K562 (cell line): ENCODE measurements at regions not wholly inside any gene's neighbourhood (a gene's known extent, or its start where the extent isn't known, plus 50 kb on each side); places are given as distances from the start of the nearest gene placed in this dataset.

ENCODE experiments used
- ATAC-seq: fragments of 200-7000 bp; cut with Tn5 transposase; 3 replicates; pipeline ENCODE4 v1.9.1; 2020; ENCODE audit warnings: moderate library complexity
- BruUV-seq: library from RNA; stranded (reverse); fragments of 400-500 nt; replicated peaks from 2 replicates; lab custom pipeline; 2021; lab: Mats Ljungman, UMichigan
- CTCF ChIA-PET: fragments of 300-600 bp; formaldehyde crosslinking; extraction: SDS; loops from one replicate; lab custom pipeline; 2021; ENCODE audit warnings: low intra/inter-chr PET ratio; lab: Yijun Ruan, JAX
- POLR2A ChIA-PET: fragments of 300-600, 350-650 bp; sonication (Branson Sonifier 250); formaldehyde crosslinking; extraction: SDS; loops from one replicate; lab custom pipeline; 2021; ENCODE audit warnings: antibody characterized with exemption, inconsistent platforms; lab: Yijun Ruan, JAX
- DNase-seq, 4 experiments: peaks; one replicate each; pipeline versions ENCODE4 v3.0.0 to v3.0.0-alpha.2; 2011 to 2018; ENCODE audit warnings: low spot score in 3 of 4, mixed read lengths in 3 of 4; ENCODE audit errors: extremely low read depth in 1 of 4
- FAIRE-seq: peaks from 2 replicates; lab custom pipeline; 2011; peaks lifted over from hg19 to GRCh38; lab: Jason Lieb, UNC
- H2AFZ ChIP-seq: 2 replicates; pipeline ENCODE4 v1.6.0; 2011; ENCODE audit warnings: low read depth, low read length, control low read depth, inconsistent platforms
- H3K27ac ChIP-seq: fragments of 200-600 bp; 3 replicates; pipeline ENCODE4 v1.8.0; 2011; ENCODE audit warnings: low read depth, mild to moderate bottlenecking, control low read depth, inconsistent platforms, low read length, moderate library complexity, mixed read lengths; ENCODE audit errors: extremely low read depth
- H3K27me3 ChIP-seq, 2 experiments: fragments of 300-600 bp in 1 of 2; 2 replicates in 1 of 2; 3 replicates in 1 of 2; pipeline versions ENCODE4 v1.6.0 to v1.8.0; 2011; ENCODE audit warnings: inconsistent platforms in 2 of 2, low read length in 2 of 2, mild to moderate bottlenecking in 1 of 2, mixed read lengths in 1 of 2, moderate library complexity in 1 of 2; ENCODE audit not compliant: control insufficient read depth in 2 of 2, insufficient read depth in 2 of 2
- H3K36me3 ChIP-seq: fragments of 300-600 bp; 3 replicates; pipeline ENCODE4 v1.8.0; 2011; ENCODE audit warnings: mild to moderate bottlenecking, low read length, inconsistent platforms; ENCODE audit not compliant: control insufficient read depth, insufficient read depth
- H3K4me1 ChIP-seq, 2 experiments: fragments of 200-600 bp in 1 of 2; replicated peaks in 1 of 2; 2 replicates in 1 of 2; 3 replicates in 1 of 2; pipeline versions ENCODE4 v1.5.1 to v1.8.0; 2011; ENCODE audit warnings: inconsistent platforms in 2 of 2, low read length in 2 of 2, mild to moderate bottlenecking in 1 of 2, mixed read lengths in 1 of 2, moderate library complexity in 1 of 2; ENCODE audit not compliant: control insufficient read depth in 2 of 2, insufficient read depth in 2 of 2
- H3K4me2 ChIP-seq: 2 replicates; pipeline ENCODE4 v1.6.1; 2011; ENCODE audit warnings: low read length, control low read depth, inconsistent platforms, mixed read lengths; ENCODE audit not compliant: insufficient read depth
- H3K4me3 ChIP-seq: fragments of 200-600 bp; sonication (generic), shearing (Covaris generic); 2 replicates; pipeline ENCODE4 v1.5.1; 2016; ENCODE audit warnings: control low read depth, inconsistent platforms
- H3K79me2 ChIP-seq: fragments of 200-600 bp; 3 replicates; pipeline ENCODE4 v1.8.0; 2011; ENCODE audit warnings: low read length, inconsistent platforms; ENCODE audit not compliant: control insufficient read depth, insufficient read depth
- H3K9ac ChIP-seq, 2 experiments: 2 replicates each; pipeline versions ENCODE4 v1.6.0 to v1.6.1; 2011; ENCODE audit warnings: low read depth in 2 of 2, low read length in 2 of 2, control low read depth in 1 of 2, inconsistent platforms in 1 of 2, mild to moderate bottlenecking in 1 of 2, mixed read lengths in 1 of 2; ENCODE audit not compliant: insufficient read depth in 1 of 2
- H3K9me1 ChIP-seq: one replicate; pipeline ENCODE4 v1.6.0; 2011; ENCODE audit warnings: inconsistent platforms, mild to moderate bottlenecking, low read length, moderate library complexity; ENCODE audit not compliant: control insufficient read depth, insufficient read depth
- H3K9me3 ChIP-seq: replicated peaks from 2 replicates; pipeline ENCODE4 v1.5.1; 2011; ENCODE audit warnings: low read depth, low read length, inconsistent platforms; ENCODE audit not compliant: control insufficient read depth, insufficient read depth
- H4K20me1 ChIP-seq: replicated peaks from 2 replicates; pipeline ENCODE4 v1.6.1; 2011; ENCODE audit warnings: low read length, inconsistent platforms, mixed read lengths; ENCODE audit not compliant: control insufficient read depth, insufficient read depth
- CREB1 ChIP-seq, 2 experiments: sonication (generic) in 1 of 2; formaldehyde crosslinking in 1 of 2; IDR thresholded peaks; 2 replicates each; pipeline versions ENCODE4 v1.6.1 to v1.8.0; 2012 to 2022; ENCODE audit warnings: inconsistent platforms in 1 of 2, mild to moderate bottlenecking in 1 of 2, missing genetic modification reagents in 1 of 2, moderate library complexity in 1 of 2
- DNMT1 ChIP-seq: fragments of 450-650 bp; IDR thresholded peaks from 2 replicates; pipeline ENCODE4 v1.6.1; 2016; ENCODE audit warnings: antibody characterized with exemption, mild to moderate bottlenecking
- HDGF ChIP-seq: fragments of 450-650 bp; IDR thresholded peaks from 2 replicates; pipeline ENCODE4 v1.6.1; 2016
- HEY1 ChIP-seq: fragments of 250-450 bp; sonication (Bioruptor Pico); IDR thresholded peaks from 2 replicates; pipeline ENCODE4 v1.5.0; 2020; ENCODE audit warnings: mild to moderate bottlenecking, moderate library complexity, borderline replicate concordance
- NR1H2 ChIP-seq: sonication (generic); formaldehyde crosslinking; IDR thresholded peaks from 2 replicates; pipeline ENCODE4 v1.4.0; 2020; ENCODE audit warnings: mild to moderate bottlenecking, missing genetic modification reagents
- RB1 ChIP-seq: fragments of 450-650 bp; IDR thresholded peaks from 2 replicates; pipeline ENCODE4 v1.6.1; 2017; ENCODE audit warnings: low read depth, mild to moderate bottlenecking
- ZBTB1 ChIP-seq: sonication (generic); formaldehyde crosslinking; IDR thresholded peaks from 2 replicates; pipeline ENCODE4 v1.8.1; 2023; ENCODE audit warnings: missing genetic modification reagents, low read depth, mild to moderate bottlenecking, borderline replicate concordance
- ZNF79 ChIP-seq: fragments of 250-450 bp; sonication (Bioruptor Pico); IDR thresholded peaks from 2 replicates; pipeline ENCODE4 v1.4.0; 2020; ENCODE audit warnings: low read depth, mild to moderate bottlenecking, moderate library complexity
- WGBS: fragments of 100-300 bp; shearing (Covaris generic); methylation state at CpG from one replicate; pipeline ENCODE4 v1.1.6; 2016; ENCODE audit warnings: low coverage, mixed read lengths; ENCODE audit not compliant: insufficient coverage; ENCODE audit errors: missing lambda C conversion rate; 5-methylcytosine and 5-hydroxymethylcytosine counted together
- in situ Hi-C: fragments of 300-500 bp; cut with MboI; formaldehyde crosslinking; loops from 4 replicates; pipeline ENCODE4 v1.15.0; 2018; ENCODE audit warnings: inconsistent platforms, mixed read lengths
- intact Hi-C: fragments of 100-400 bp; cut with micrococcal nuclease; formaldehyde crosslinking; loops from 2 replicates; pipeline ENCODE4 v1.14.2; 2022
- TF ChIP-seq, protein P1 (sequence below), 3 experiments: fragments of 200-800 bp in 1 of 3; fragments of 250-450 bp in 1 of 3; fragments of 450-650 bp in 1 of 3; sonication (Bioruptor Pico) in 1 of 3; sonication (Bioruptor generic) in 1 of 3; formaldehyde crosslinking in 1 of 3; IDR thresholded peaks; 2 replicates each; pipeline versions ENCODE4 v1.6.1 to v1.8.0; 2016 to 2022; ENCODE audit warnings: mild to moderate bottlenecking in 2 of 3, missing genetic modification characterization in 2 of 3, missing compliant biosample characterization in 1 of 3, moderate library complexity in 1 of 3
- TF ChIP-seq, protein P2 (sequence below): fragments of 450-650 bp; IDR thresholded peaks from 2 replicates; pipeline ENCODE4 v1.6.1; 2017; ENCODE audit warnings: antibody characterized with exemption, mild to moderate bottlenecking
- TF ChIP-seq, protein P3 (sequence below): fragments of 450-650 bp; formaldehyde crosslinking; IDR thresholded peaks from 2 replicates; pipeline ENCODE4 v1.4.0; 2020; ENCODE audit warnings: mild to moderate bottlenecking, mixed read lengths

DNA sequence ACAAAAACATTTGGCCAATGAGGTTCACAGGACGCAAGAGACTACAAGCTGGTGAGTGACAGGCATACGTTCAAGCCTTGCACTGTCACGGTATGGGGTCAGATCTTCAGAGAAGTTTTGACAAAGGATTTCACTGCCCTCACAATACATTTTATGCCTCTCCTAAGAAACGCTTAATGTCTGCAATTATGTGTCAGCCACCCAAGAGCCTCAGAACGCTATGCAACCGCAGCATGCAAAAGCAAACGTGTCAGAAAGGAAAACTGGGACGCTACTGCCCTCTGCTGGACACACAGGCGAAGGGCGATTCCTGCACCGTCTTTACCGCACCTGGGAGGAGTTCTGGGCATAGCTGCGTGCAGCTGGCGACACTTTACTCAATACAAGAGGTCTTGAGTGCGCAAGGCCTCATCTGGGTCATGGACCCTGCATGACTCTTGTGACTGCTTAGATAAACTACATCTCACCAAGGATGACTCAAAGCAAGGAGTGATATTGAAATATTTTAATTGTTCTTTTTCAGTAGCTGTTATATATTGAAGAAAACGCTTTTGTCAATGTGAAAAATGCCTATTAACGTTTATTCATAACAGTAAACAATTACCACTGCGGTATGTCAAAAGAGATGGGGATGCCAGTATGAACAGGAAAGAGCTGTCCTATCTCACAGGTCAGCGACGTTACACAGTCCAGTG is 147.6 kb upstream of the FRG1 start:
- H3K36me3 ChIP-seq = no peaks in the 10 kb centered on the region
- H2AFZ ChIP-seq = no peak overlapping the region
- CTCF ChIA-PET = no interaction called here
- H3K27ac ChIP-seq = no peak overlapping the region
- peak; percentile 89 for FAIRE-seq
- H3K9ac ChIP-seq = no peak overlapping the region
- ATAC-seq = peak; percentile 95
- WGBS = 4% methylated on average over 20 of the region's 20 CpGs
- H3K9me3 ChIP-seq = no peaks in the 10 kb centered on the region
- intact Hi-C loops (loop anchor here (5.0 kb wide), 1 partner anchor 586 kb away; no protein-coding TSS in a partner anchor), in situ Hi-C loops (no loop called here)
- no peaks in the 10 kb centered on the region for H3K4me1 ChIP-seq
- no peak overlapping the region; the same call in 1 of the 2 replicates for H3K4me2 ChIP-seq
- H3K27me3 ChIP-seq = no peaks in the 10 kb centered on the region
- DNase-seq = peak; percentile 55 to 70 (median 60)
- POLR2A ChIA-PET = no interaction called here
- H3K79me2 ChIP-seq = no peaks in the 10 kb centered on the region
- no peaks in the 10 kb centered on the region for H4K20me1 ChIP-seq
- no TSS peak for BruUV-seq
- H3K4me3 ChIP-seq = no peak overlapping the region
- no peaks in the 10 kb centered on the region for H3K9me1 ChIP-seq
- TF ChIP-seq ZBTB1 (CRISPR knock-in tag) = no peak
- no peak for TF ChIP-seq HEY1 (CRISPR knock-in tag)
- 0 out of 2 replicates have a peak, but pooled peaks have one; percentile 26 for TF ChIP-seq RB1
- TF ChIP-seq, protein P1, sequence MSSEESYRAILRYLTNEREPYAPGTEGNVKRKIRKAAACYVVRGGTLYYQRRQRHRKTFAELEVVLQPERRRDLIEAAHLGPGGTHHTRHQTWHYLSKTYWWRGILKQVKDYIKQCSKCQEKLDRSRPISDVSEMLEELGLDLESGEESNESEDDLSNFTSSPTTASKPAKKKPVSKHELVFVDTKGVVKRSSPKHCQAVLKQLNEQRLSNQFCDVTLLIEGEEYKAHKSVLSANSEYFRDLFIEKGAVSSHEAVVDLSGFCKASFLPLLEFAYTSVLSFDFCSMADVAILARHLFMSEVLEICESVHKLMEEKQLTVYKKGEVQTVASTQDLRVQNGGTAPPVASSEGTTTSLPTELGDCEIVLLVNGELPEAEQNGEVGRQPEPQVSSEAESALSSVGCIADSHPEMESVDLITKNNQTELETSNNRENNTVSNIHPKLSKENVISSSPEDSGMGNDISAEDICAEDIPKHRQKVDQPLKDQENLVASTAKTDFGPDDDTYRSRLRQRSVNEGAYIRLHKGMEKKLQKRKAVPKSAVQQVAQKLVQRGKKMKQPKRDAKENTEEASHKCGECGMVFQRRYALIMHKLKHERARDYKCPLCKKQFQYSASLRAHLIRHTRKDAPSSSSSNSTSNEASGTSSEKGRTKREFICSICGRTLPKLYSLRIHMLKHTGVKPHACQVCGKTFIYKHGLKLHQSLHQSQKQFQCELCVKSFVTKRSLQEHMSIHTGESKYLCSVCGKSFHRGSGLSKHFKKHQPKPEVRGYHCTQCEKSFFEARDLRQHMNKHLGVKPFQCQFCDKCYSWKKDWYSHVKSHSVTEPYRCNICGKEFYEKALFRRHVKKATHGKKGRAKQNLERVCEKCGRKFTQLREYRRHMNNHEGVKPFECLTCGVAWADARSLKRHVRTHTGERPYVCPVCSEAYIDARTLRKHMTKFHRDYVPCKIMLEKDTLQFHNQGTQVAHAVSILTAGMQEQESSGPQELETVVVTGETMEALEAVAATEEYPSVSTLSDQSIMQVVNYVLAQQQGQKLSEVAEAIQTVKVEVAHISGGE (CRISPR knock-in tag; IDR thresholded peaks at IDR 0.05) = no peak
- TF ChIP-seq ZNF79 (CRISPR knock-in tag) = no peak
- TF ChIP-seq, protein P2, sequence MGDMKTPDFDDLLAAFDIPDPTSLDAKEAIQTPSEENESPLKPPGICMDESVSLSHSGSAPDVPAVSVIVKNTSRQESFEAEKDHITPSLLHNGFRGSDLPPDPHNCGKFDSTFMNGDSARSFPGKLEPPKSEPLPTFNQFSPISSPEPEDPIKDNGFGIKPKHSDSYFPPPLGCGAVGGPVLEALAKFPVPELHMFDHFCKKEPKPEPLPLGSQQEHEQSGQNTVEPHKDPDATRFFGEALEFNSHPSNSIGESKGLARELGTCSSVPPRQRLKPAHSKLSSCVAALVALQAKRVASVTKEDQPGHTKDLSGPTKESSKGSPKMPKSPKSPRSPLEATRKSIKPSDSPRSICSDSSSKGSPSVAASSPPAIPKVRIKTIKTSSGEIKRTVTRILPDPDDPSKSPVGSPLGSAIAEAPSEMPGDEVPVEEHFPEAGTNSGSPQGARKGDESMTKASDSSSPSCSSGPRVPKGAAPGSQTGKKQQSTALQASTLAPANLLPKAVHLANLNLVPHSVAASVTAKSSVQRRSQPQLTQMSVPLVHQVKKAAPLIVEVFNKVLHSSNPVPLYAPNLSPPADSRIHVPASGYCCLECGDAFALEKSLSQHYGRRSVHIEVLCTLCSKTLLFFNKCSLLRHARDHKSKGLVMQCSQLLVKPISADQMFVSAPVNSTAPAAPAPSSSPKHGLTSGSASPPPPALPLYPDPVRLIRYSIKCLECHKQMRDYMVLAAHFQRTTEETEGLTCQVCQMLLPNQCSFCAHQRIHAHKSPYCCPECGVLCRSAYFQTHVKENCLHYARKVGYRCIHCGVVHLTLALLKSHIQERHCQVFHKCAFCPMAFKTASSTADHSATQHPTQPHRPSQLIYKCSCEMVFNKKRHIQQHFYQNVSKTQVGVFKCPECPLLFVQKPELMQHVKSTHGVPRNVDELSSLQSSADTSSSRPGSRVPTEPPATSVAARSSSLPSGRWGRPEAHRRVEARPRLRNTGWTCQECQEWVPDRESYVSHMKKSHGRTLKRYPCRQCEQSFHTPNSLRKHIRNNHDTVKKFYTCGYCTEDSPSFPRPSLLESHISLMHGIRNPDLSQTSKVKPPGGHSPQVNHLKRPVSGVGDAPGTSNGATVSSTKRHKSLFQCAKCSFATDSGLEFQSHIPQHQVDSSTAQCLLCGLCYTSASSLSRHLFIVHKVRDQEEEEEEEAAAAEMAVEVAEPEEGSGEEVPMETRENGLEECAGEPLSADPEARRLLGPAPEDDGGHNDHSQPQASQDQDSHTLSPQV = no peak
- no peak for TF ChIP-seq DNMT1
- no peak for TF ChIP-seq CREB1 (IDR thresholded peaks at IDR 0.05)
- TF ChIP-seq CREB1 (CRISPR knock-in tag; IDR thresholded peaks at IDR 0.05) = no peak
- TF ChIP-seq, protein P3, sequence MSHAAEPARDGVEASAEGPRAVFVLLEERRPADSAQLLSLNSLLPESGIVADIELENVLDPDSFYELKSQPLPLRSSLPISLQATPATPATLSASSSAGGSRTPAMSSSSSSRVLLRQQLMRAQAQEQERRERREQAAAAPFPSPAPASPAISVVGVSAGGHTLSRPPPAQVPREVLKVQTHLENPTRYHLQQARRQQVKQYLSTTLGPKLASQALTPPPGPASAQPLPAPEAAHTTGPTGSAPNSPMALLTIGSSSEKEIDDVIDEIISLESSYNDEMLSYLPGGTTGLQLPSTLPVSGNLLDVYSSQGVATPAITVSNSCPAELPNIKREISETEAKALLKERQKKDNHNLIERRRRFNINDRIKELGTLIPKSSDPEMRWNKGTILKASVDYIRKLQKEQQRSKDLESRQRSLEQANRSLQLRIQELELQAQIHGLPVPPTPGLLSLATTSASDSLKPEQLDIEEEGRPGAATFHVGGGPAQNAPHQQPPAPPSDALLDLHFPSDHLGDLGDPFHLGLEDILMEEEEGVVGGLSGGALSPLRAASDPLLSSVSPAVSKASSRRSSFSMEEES (CRISPR knock-in tag) = no peak
- no peak for TF ChIP-seq HDGF
- no peak for TF ChIP-seq NR1H2
